NCI-H1436 treated with DMSO at 0.1 percent for 48 hours (cell line): ENCODE measurements at regions not wholly inside any gene's neighbourhood (a gene's known extent, or its start where the extent isn't known, plus 50 kb on each side); places are given as distances from the start of the nearest gene placed in this dataset.
"Not testable (repeated sequence)": the region's sequence is repeated elsewhere in the genome, so short reads cannot be mapped to it uniquely, and the experiment has no call there.

Experiments
- DNase-seq: peaks from one replicate; lab custom pipeline; 2025; lab: John Stamatoyannopoulos, UW

- no peak for DNase-seq
Observed at GRCh38 chr4:77510367-77510766, 95.3 kb upstream of the CXCL13 start.

DNA sequence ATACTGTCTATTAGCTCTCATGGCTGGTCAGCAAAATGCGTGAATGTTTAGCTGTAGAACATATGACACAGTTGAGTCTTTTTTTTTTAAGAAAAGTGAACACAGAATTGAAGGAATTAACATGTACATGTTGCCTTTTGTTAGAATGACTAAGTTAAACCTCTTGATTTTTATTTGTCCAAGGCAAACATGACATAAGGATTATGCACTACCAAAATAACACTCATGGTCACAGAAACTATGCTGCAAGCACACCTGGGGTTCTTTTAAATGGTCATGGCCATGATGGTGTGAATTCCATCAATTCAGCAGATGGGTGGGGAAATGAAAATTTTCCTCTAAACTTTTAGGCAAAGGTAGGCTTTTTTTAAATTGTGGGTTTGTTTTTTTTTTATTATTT is 80.1 kb upstream of the CXCL13 start:
- no peak for DNase-seq

DNA sequence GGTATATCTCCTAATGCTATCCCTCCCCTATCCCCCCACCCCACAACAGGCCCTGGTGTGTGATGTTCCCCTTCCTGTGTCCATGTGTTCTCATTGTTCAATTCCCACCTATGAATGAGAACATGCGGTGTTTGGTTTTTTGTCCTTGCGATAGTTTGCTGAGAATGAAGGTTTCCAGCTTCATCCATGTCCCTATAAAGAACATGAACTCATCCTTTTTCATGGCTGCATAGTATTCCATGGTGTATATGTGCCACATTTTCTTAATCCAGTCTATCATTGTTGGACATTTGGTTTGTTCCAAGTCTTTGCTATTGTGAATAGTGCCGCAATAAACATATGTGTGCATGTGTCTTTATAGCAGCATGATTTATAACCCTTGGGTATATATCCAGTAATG is 77.7 kb upstream of the CXCL13 start:
- not testable (repeated sequence) for DNase-seq

GRCh38 chr4:77538144-77538543 is 67.5 kb upstream of the CXCL13 start:
- no peak for DNase-seq

DNA sequence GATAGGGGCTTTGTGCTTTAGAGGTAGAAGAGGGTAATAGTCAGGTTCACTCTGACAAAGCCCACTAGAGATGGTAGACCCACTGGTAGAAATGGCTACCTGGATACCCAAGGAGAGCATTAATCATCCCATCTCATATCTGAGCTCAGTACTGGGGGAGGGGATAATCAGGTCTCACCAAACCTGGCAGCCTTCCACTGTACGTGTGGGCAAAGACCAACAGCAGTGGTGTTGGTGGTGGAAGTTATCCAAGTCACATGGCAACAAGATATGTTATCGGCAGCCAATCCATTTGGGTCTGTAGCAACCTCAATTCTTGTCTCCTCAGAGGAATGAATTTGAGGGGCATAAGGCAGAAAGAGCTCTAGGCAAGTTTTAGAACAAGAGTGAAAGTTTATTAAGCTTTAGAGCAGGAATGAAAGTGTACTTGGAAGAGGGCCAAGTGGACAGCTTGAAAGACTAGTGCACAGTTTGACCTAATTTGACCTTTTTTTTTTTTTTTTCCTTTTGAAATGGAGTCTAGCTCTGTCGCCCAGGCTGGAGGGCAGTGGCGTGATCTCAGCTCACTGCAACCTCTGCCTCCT is 67.0 kb upstream of the CXCL13 start:
- DNase-seq = no peak
